Ascending aorta (tissue), 2 donors: ENCODE measurements at regions not wholly inside any gene's neighbourhood (a gene's known extent, or its start where the extent isn't known, plus 50 kb on each side); places are given as distances from the start of the nearest gene placed in this dataset.
A peak's percentile ranks its signal among the peaks of the same experiment; 100 is the strongest.

Source experiments
- DNase-seq, 2 donors: peaks; one replicate each; pipeline ENCODE4 v3.0.0-alpha.2; 2019; ENCODE audit warnings: low spot score in 2 of 2
- H3K27ac ChIP-seq, 2 donors: fragments of 200-600 bp; sonication (generic); one replicate each; pipeline ENCODE4 v1.5.1; 2016 to 2017; ENCODE audit warnings: mild to moderate bottlenecking in 1 of 2
- H3K27me3 ChIP-seq: fragments of 200-600 bp; sonication (generic); one replicate; pipeline ENCODE4 v1.5.1; 2017
- H3K36me3 ChIP-seq, 2 donors: fragments of 200-600 bp; sonication (generic); one replicate each; pipeline ENCODE4 v1.5.1; 2016
- H3K4me1 ChIP-seq, 2 donors: fragments of 200-600 bp; sonication (generic); one replicate each; pipeline ENCODE4 v1.5.1; 2016 to 2017; ENCODE audit warnings: mild to moderate bottlenecking in 1 of 2
- H3K4me3 ChIP-seq, 2 donors: fragments of 200-600 bp; sonication (generic); one replicate each; pipeline ENCODE4 v1.5.1; 2016 to 2017; ENCODE audit warnings: mild to moderate bottlenecking in 1 of 2
- H3K9me3 ChIP-seq, 2 donors: fragments of 200-600 bp; sonication (generic); one replicate each; pipeline ENCODE4 v1.5.1; 2016
- CTCF ChIP-seq, 3 experiments: fragments of 200-600 bp in 2 of 3; fragments of 450-650 bp in 1 of 3; sonication (generic) in 2 of 3; IDR thresholded peaks; one replicate each; pipeline ENCODE4 v1.5.1; 2016 to 2019; ENCODE audit warnings: antibody characterized with exemption in 3 of 3, mild to moderate bottlenecking in 1 of 3, moderate library complexity in 1 of 3
- intact Hi-C: fragments of 100-400 bp; cut with DNase I; formaldehyde crosslinking; loops from one replicate; pipeline ENCODE4 v1.15.1; 2023

- Histone ChIP-seq H3K4me3 (no peak overlapping the region), H3K9me3 (no peaks in the 10 kb centered on the region), H3K4me1 (peaks cover 3 to 30% of the 10 kb centered on the region in 2 donors), H3K27ac (no peak overlapping the region), H3K36me3 (no peaks in the 10 kb centered on the region), H3K27me3 (no peaks in the 10 kb centered on the region)
- no peak for DNase-seq
- intact Hi-C loops = loop anchor here (5.0 kb wide), 1 partner anchor 81 kb away; no protein-coding TSS in a partner anchor
- no peak for TF ChIP-seq CTCF (IDR thresholded peaks at IDR 0.05)
Measured at GRCh38 chr9:87118594-87118993, 171.3 kb upstream of the GAS1 start.

GRCh38 chr9:87119328-87119881 lies 172.1 kb upstream of the GAS1 start:
- Histone ChIP-seq H3K27me3 (no peaks in the 10 kb centered on the region), H3K4me3 (no peak overlapping the region), H3K27ac (peak overlapping the region; percentile 2 to 53), H3K36me3 (no peaks in the 10 kb centered on the region), H3K9me3 (no peaks in the 10 kb centered on the region), H3K4me1 (peaks cover 3 to 30% of the 10 kb centered on the region in 2 donors)
- TF ChIP-seq CTCF (IDR thresholded peaks at IDR 0.05) = no peak
- intact Hi-C loops = loop anchor here (5.0 kb wide), 1 partner anchor 82 kb away; no protein-coding TSS in a partner anchor
- DNase-seq = peak in 1 of 2 donors; percentile 76

- no peak for TF ChIP-seq CTCF (IDR thresholded peaks at IDR 0.05)
- H3K27ac ChIP-seq = peak overlapping the region; percentile 2 to 53
- no peak overlapping the region for H3K4me3 ChIP-seq
- DNase-seq = no peak
- H3K4me1 ChIP-seq = peaks cover 3 to 27% of the 10 kb centered on the region in 2 donors
- no peaks in the 10 kb centered on the region for H3K9me3 ChIP-seq
- H3K27me3 ChIP-seq = no peaks in the 10 kb centered on the region
- no peaks in the 10 kb centered on the region for H3K36me3 ChIP-seq
- intact Hi-C loops = loop anchor here (2.0 to 5.0 kb wide), 2 partner anchors 26 to 173 kb away; partner anchors contain the start of gene GAS1
Measured at GRCh38 chr9:87120610-87121009, 173.3 kb upstream of the GAS1 start.

- no peak overlapping the region for H3K27ac ChIP-seq
Measured at GRCh38 chr9:87122947-87123685, 175.8 kb upstream of the GAS1 start.

GRCh38 chr9:87123830-87124229 lies 176.5 kb upstream of the GAS1 start:
- no peak for DNase-seq
- no peak for TF ChIP-seq CTCF (IDR thresholded peaks at IDR 0.05)
- peaks cover 3 to 19% of the 10 kb centered on the region in 2 donors for H3K4me1 ChIP-seq
- no peaks in the 10 kb centered on the region for H3K27me3 ChIP-seq
- H3K27ac ChIP-seq = no peak overlapping the region
- intact Hi-C loops = loop anchor here (5.0 kb wide), 1 partner anchor 177 kb away; the partner anchor contains the start of gene GAS1
- no peaks in the 10 kb centered on the region for H3K9me3 ChIP-seq
- H3K4me3 ChIP-seq = no peak overlapping the region
- H3K36me3 ChIP-seq = no peaks in the 10 kb centered on the region

More at GRCh38 chr9:87122947-87123685, 175.8 kb upstream of the GAS1 start:
- Histone ChIP-seq H3K9me3 (no peaks in the 10 kb centered on the region), H3K36me3 (no peaks in the 10 kb centered on the region), H3K27me3 (no peaks in the 10 kb centered on the region), H3K4me3 (no peak overlapping the region), H3K4me1 (peaks cover 3 to 22% of the 10 kb centered on the region in 2 donors)
- DNase-seq = no peak
- intact Hi-C loops = loop anchor here (5.0 kb wide), 1 partner anchor 176 kb away; the partner anchor contains the start of gene GAS1
- TF ChIP-seq CTCF (IDR thresholded peaks at IDR 0.05) = no peak
